ENCODE measurements at regions not wholly inside any gene's neighbourhood (a gene's known extent, or its start where the extent isn't known, plus 50 kb on each side); places are given as distances from the start of the nearest gene placed in this dataset.

DNA sequence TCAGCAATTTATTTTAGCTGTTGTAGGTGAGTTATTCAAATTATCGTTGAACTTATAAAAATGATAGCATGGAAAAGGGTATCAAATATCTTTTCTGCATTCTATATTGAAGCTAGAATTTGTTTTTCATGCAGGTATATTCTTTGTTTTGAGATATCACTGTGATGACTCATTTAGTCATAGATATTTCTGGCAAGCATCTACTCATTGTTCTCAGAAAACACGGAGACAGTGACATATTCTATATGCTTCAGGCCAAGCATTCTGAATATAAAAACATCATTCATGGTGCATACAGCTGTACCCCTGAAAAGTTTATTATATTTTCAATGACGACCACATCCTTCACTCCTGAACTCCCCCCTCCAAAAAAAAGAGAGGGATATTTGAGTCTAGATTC is 150.3 kb upstream of the GRIA1 start:
- no peak overlapping the region for H3K27ac Mint-ChIP-seq
- 83% methylated on average over 1 of the region's 3 CpGs for WGBS (ENCODE audit: insufficient coverage)
- TF ChIP-seq, protein P1, sequence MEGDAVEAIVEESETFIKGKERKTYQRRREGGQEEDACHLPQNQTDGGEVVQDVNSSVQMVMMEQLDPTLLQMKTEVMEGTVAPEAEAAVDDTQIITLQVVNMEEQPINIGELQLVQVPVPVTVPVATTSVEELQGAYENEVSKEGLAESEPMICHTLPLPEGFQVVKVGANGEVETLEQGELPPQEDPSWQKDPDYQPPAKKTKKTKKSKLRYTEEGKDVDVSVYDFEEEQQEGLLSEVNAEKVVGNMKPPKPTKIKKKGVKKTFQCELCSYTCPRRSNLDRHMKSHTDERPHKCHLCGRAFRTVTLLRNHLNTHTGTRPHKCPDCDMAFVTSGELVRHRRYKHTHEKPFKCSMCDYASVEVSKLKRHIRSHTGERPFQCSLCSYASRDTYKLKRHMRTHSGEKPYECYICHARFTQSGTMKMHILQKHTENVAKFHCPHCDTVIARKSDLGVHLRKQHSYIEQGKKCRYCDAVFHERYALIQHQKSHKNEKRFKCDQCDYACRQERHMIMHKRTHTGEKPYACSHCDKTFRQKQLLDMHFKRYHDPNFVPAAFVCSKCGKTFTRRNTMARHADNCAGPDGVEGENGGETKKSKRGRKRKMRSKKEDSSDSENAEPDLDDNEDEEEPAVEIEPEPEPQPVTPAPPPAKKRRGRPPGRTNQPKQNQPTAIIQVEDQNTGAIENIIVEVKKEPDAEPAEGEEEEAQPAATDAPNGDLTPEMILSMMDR (IDR thresholded peaks at IDR 0.05) = no peak
- H3K27me3 Mint-ChIP-seq (ENCODE audit: low read depth in 2 of 2) = no peaks in the 10 kb centered on the region
- Histone ChIP-seq H3K4me3 (ENCODE audit: low read length) (no peak overlapping the region), H3K4me1 (ENCODE audit: control insufficient read depth, insufficient read depth, low read length) (no peaks in the 10 kb centered on the region), H3K9me3 (ENCODE audit: control insufficient read depth, insufficient read depth, low read length) (no peaks in the 10 kb centered on the region), H3K36me3 (ENCODE audit: control insufficient read depth, insufficient read depth, low read length) (no peaks in the 10 kb centered on the region), H3K27me3 (ENCODE audit: control insufficient read depth, insufficient read depth, low read length) (no peaks in the 10 kb centered on the region), H3K27ac (ENCODE audit: low read length) (no peak overlapping the region)
- DNase-seq (no peak), ATAC-seq (no peak)
- H3K4me1 Mint-ChIP-seq = no peaks in the 10 kb centered on the region
- H3K4me3 Mint-ChIP-seq = no peak overlapping the region
- no peaks in the 10 kb centered on the region for H3K36me3 Mint-ChIP-seq
- intact Hi-C loops (cut with micrococcal nuclease) = no loop called here
- peaks cover 6 to 7% of the 10 kb centered on the region in 2 donors for H3K9me3 Mint-ChIP-seq

DNA sequence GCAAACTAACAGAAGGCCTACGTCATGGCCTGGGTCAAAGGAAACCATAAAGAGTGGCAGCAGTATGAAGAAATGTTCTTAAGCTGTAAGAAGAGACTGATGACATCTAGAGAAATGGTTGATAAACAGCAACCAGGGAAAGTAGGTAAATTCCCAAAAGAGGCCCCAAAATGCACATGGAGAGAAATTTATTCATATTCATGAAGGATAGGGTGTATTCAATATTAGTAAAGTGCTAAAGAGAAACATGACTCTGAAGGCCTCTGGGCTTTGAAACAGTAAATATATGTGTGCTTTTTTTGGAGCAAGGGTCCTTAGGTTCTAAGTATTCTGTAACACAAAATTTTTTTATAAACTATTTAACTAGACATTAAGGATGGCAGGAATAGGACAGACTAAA is 149.7 kb upstream of the GRIA1 start:
- no peaks in the 10 kb centered on the region for H3K36me3 Mint-ChIP-seq
- 67% methylated on average over 1 of the region's 1 CpG for WGBS (ENCODE audit: insufficient coverage)

DNA sequence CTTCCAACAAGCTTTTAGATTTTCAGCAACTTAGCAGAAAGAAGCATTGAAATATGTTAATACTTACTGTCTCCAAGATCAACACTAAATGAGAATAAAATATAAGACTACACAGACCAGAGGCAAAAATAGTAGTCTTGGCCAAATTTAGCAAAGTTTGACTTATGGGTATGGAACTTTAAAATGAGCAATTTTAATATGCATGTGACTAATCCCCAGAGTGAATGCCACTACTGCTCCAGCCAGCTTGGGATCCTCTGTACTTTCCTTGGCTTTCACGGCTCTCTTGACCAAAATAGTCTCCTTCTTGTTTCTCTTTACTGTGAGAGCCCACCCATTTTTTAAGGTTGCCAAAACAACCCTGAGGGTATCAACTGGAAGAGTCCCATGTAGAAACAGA is 148.0 kb upstream of the GRIA1 start:
- WGBS (ENCODE audit: insufficient coverage) = 78% methylated on average over 1 of the region's 1 CpG
- H3K27me3 ChIP-seq (ENCODE audit: control insufficient read depth, insufficient read depth, low read length) = no peaks in the 10 kb centered on the region
- Mint-ChIP-seq H3K4me1 (no peaks in the 10 kb centered on the region), H3K9me3 (peaks cover 2 to 6% of the 10 kb centered on the region in 2 donors), H3K27me3 (ENCODE audit: low read depth in 2 of 2) (no peaks in the 10 kb centered on the region), H3K36me3 (no peaks in the 10 kb centered on the region), H3K4me3 (no peak overlapping the region), H3K27ac (no peak overlapping the region)
- no peak overlapping the region for H3K27ac ChIP-seq (ENCODE audit: low read length)
- ATAC-seq (no peak), DNase-seq (no peak)
- H3K9me3 ChIP-seq (ENCODE audit: control insufficient read depth, insufficient read depth, low read length) = no peaks in the 10 kb centered on the region
- TF ChIP-seq, protein P1 (IDR thresholded peaks at IDR 0.05) = no peak
- no peak overlapping the region for H3K4me3 ChIP-seq (ENCODE audit: low read length)
- H3K4me1 ChIP-seq (ENCODE audit: control insufficient read depth, insufficient read depth, low read length) = no peaks in the 10 kb centered on the region
- no peaks in the 10 kb centered on the region for H3K36me3 ChIP-seq (ENCODE audit: control insufficient read depth, insufficient read depth, low read length)
- intact Hi-C loops (cut with micrococcal nuclease) = no loop called here

More for the DNA sequence above, 149.7 kb upstream of the GRIA1 start:
- no peaks in the 10 kb centered on the region for H3K36me3 ChIP-seq (ENCODE audit: control insufficient read depth, insufficient read depth, low read length)
- TF ChIP-seq, protein P1 (IDR thresholded peaks at IDR 0.05) = no peak
- intact Hi-C loops (cut with micrococcal nuclease) = no loop called here
- H3K27me3 ChIP-seq (ENCODE audit: control insufficient read depth, insufficient read depth, low read length) = no peaks in the 10 kb centered on the region
- ATAC-seq = no peak
- no peaks in the 10 kb centered on the region for H3K4me1 ChIP-seq (ENCODE audit: control insufficient read depth, insufficient read depth, low read length)
- DNase-seq = no peak
- no peak overlapping the region for H3K4me3 ChIP-seq (ENCODE audit: low read length)
- Mint-ChIP-seq H3K4me3 (no peak overlapping the region), H3K9me3 (peaks cover 6 to 9% of the 10 kb centered on the region in 2 donors), H3K4me1 (no peaks in the 10 kb centered on the region), H3K27me3 (ENCODE audit: low read depth in 2 of 2) (no peaks in the 10 kb centered on the region), H3K27ac (no peak overlapping the region)
- H3K27ac ChIP-seq (ENCODE audit: low read length) = no peak overlapping the region
- no peaks in the 10 kb centered on the region for H3K9me3 ChIP-seq (ENCODE audit: control insufficient read depth, insufficient read depth, low read length)

DNA sequence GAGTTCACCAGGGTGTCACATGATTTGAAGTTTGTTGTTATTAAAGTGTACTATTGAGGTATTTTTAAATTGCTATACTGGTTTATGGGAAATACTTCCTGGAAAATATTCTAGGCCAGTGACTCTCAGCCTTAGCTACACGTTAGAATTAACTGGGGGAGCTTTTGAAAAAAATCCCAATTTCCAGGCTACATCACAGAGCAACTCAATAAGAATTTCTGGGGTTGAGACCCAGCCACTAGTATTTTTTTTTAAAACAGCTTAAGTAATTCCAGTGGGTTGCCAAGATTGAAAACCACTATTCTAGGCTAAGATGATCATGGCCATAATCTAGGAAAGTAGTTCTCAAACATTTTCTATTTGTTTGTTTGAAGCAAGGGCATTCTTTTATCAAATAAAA is 142.9 kb upstream of the GRIA1 start:
- H3K4me3 ChIP-seq (ENCODE audit: low read length) = no peak overlapping the region
- intact Hi-C loops (cut with micrococcal nuclease) = no loop called here
- 64% methylated on average over 1 of the region's 1 CpG for WGBS (ENCODE audit: insufficient coverage)
- Mint-ChIP-seq H3K27me3 (ENCODE audit: low read depth in 2 of 2) (peaks cover 0 to 4% of the 10 kb centered on the region in 2 donors), H3K4me3 (no peak overlapping the region), H3K4me1 (peaks cover 0 to 5% of the 10 kb centered on the region in 2 donors), H3K9me3 (peaks cover 0 to 3% of the 10 kb centered on the region in 2 donors), H3K36me3 (no peaks in the 10 kb centered on the region), H3K27ac (no peak overlapping the region)
- DNase-seq (no peak), ATAC-seq (no peak)
- TF ChIP-seq, protein P1 (IDR thresholded peaks at IDR 0.05) = no peak
- H3K9me3 ChIP-seq (ENCODE audit: control insufficient read depth, insufficient read depth, low read length) = no peaks in the 10 kb centered on the region
- H3K4me1 ChIP-seq (ENCODE audit: control insufficient read depth, insufficient read depth, low read length) = no peaks in the 10 kb centered on the region
- H3K27ac ChIP-seq (ENCODE audit: low read length) = no peak overlapping the region
- no peaks in the 10 kb centered on the region for H3K36me3 ChIP-seq (ENCODE audit: control insufficient read depth, insufficient read depth, low read length)
- H3K27me3 ChIP-seq (ENCODE audit: control insufficient read depth, insufficient read depth, low read length) = no peaks in the 10 kb centered on the region

All from natural killer cell (primary cell).